ENCODE measurements at regions not wholly inside any gene's neighbourhood (a gene's known extent, or its start where the extent isn't known, plus 50 kb on each side); places are given as distances from the start of the nearest gene placed in this dataset.

DNA sequence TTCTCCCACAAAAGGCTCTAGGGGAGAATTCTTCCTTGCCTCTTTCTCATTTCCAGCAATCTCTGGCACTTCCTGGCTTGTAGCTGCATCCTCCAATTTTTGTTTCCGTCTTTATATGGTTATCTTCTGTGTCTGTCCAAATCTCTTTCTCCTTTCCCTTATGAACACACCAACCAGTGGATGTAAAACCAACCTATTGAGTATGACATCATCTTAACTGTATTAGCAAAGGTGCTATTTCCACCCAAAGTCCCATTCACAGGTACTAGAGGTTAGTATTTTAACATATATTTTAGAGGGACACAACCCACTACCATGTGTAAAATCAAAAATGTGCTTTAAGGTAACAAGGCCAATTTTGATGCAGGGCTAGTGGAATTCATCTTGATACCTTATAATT, 129.0 kb downstream of the RAP2A start:
- DNase-seq (ENCODE audit: low spot score) = no peak

DNA sequence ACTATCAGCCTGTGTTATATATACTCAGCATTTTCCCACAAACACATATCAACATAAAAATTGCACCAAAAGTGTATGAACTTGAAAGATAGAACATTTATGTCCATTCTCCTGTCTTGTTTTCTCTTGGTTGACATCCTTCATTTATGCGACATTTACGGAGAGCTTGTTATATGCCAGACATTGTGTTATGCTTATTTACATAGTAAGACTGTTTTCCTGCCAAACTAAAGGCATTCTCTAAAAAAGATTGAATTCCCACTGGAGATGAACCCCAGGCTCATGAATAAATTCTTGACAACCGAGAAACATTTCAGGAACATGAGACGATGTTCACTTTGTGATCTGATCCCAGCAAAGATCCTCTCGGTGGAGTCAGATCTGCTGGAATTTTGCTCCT, 131.0 kb downstream of the RAP2A start:
- no peak for DNase-seq (ENCODE audit: low spot score)

GRCh38 chr13:97565906-97566305, 131.9 kb downstream of the RAP2A start:
- no peak for DNase-seq (ENCODE audit: low spot score)

GRCh38 chr13:97566907-97567306, 132.9 kb downstream of the RAP2A start:
- no peak for DNase-seq (ENCODE audit: low spot score)

- DNase-seq (ENCODE audit: low spot score) = peak; percentile 91
Measured at GRCh38 chr13:97567510-97568243, 133.7 kb downstream of the RAP2A start.

DNA sequence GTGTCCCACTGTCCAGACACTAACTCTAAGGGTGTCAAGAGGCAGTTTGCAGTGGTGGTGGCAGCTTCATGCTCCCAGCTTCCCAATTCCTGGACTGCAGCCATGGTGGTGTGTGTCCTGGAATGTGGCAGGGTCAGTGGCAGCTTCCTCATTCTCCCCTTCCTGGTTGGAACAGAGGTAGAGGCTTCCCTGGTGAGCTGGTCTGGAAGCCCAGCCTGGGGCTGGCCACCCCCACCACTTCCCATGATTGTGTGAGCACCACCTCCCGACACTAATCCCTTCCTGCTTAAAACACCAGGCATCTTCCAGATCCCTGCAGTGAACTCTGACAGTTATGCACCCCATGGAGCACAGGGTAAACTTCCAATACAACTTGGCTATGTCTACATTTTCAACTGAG, 134.9 kb downstream of the RAP2A start:
- peak; percentile 71 for DNase-seq (ENCODE audit: low spot score)

GRCh38 chr13:97569841-97570240, 135.9 kb downstream of the RAP2A start:
- no peak for DNase-seq (ENCODE audit: low spot score)

- no peak for DNase-seq (ENCODE audit: low spot score)
Measured at GRCh38 chr13:97570442-97570841, 136.5 kb downstream of the RAP2A start.

DNA sequence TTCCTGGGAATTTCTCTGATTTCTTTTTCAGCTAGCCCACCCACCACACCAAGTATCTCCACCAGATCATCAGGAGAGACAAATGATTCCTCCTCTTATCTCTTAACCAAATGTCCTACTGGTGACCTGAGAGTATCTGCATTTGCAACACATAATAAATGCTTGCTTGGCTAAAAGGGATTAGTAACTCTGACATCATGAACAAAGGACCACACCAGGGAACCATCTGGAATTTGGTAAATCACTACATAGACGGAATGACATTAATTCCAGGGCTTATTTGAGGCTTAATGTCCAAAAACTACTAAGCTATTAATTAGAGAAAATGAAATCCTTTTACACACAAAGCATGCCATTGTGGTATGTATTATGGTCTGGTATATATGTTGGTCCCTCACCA, 139.0 kb downstream of the RAP2A start:
- no peak for DNase-seq (ENCODE audit: low spot score)

DNA sequence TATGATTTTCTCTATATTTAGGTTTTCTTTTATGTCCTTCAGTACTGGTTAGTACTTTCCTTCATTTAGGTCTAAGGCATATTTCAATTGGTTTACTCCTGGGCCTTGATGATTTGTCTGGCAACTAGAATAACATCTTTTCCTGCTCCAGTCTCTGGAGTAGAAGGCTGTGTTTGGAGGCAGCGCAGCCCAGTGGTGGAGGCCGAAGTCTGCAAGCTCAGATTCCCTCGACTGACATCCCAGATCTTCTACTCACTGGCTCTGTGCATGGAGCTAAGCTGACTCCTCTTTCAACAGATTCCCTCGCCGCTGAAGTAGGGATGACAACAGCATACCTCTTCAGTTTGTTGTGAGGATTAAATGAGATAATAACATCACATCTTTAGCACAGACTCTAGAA, 141.0 kb downstream of the RAP2A start:
- DNase-seq (ENCODE audit: low spot score) = peak; percentile 31

GRCh38 chr13:97577026-97577425, 143.1 kb downstream of the RAP2A start:
- no peak for DNase-seq (ENCODE audit: low spot score)

GRCh38 chr13:97582170-97582569, 148.2 kb downstream of the RAP2A start:
- DNase-seq (ENCODE audit: low spot score) = no peak

DNA sequence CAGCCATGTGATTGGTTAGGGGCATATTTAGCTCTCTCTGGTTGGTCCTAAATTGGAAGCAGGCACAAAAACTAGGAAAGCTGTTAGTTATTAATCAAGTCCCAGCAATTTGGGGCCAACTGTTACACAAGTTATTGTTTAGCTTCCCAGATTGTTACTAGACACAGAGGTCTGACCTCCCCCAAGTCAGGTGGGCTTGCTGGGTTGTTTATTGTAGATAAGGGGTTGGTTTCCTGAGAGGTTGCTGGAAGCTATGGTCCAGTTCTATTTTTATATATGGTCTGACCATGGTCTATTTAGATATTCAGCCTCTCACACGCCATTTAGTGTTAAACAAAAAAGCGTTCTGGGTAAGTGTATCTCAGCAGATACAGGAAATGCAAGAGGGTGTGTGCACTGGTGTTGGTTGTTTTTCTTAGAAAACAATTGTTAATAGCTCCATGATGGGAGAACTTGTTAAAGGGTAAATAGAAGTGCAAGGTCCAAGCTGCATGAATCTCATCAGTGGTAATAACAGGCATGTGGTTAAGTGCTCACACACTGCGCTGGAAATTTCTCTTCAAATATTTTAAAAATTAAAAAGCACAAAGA, 150.0 kb downstream of the RAP2A start:
- no peak for DNase-seq (ENCODE audit: low spot score)

- no peak for DNase-seq (ENCODE audit: low spot score)
Measured at GRCh38 chr13:97586941-97587340, 153.0 kb downstream of the RAP2A start.

DNA sequence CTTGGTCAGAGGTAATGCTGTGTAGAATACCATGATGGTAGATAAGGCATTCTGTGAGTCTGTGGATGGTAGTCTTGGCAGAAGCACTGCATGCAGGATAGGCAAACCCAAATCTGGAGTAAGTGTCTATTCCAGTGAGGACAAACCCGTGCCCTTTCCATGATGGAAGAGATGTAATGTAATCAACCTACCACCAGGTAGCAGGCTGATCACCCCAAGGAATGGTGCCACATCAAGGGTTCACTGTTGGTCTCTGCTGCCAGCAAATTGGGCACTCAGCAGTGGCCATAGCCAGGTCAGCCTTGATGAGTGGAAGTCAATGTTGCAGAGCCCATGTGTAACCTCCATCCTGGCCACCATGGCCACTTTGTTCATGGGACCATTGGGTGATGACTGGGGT, 155.0 kb downstream of the RAP2A start:
- no peak for DNase-seq (ENCODE audit: low spot score)

GRCh38 chr13:97600458-97601075, 166.6 kb downstream of the RAP2A start:
- DNase-seq (ENCODE audit: low spot score) = peak; percentile 29

GRCh38 chr13:97615266-97615665, 181.3 kb downstream of the RAP2A start:
- no peak for DNase-seq (ENCODE audit: low spot score)

- DNase-seq (ENCODE audit: low spot score) = no peak
Measured at GRCh38 chr13:97616385-97616784, 182.4 kb downstream of the RAP2A start.

- DNase-seq (ENCODE audit: low spot score) = no peak
Measured at GRCh38 chr13:97621025-97621424, 187.1 kb downstream of the RAP2A start.

DNA sequence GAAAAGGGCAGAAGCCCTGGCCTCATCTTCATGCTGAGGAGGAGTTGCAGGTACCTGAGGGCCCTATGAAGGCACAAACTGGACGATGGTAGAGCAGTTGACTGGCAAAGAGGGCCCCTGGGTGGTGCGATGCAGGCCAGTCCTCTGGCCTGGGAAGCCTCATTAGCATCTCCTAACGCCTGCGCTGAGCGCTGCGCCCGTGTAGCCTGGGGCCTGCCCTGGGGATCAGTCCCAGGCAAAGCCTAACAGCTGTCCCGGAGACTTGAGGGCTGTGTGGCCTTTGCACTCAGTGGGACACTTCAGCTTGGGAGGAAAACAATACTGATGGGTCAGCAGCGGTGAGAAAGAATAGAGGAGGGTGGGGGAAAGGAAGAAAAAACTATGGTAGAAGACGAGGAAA, 187.7 kb downstream of the RAP2A start:
- no peak for DNase-seq (ENCODE audit: low spot score)

GRCh38 chr13:97627566-97627965, 193.6 kb downstream of the RAP2A start:
- peak; percentile 52 for DNase-seq (ENCODE audit: low spot score)

DNA sequence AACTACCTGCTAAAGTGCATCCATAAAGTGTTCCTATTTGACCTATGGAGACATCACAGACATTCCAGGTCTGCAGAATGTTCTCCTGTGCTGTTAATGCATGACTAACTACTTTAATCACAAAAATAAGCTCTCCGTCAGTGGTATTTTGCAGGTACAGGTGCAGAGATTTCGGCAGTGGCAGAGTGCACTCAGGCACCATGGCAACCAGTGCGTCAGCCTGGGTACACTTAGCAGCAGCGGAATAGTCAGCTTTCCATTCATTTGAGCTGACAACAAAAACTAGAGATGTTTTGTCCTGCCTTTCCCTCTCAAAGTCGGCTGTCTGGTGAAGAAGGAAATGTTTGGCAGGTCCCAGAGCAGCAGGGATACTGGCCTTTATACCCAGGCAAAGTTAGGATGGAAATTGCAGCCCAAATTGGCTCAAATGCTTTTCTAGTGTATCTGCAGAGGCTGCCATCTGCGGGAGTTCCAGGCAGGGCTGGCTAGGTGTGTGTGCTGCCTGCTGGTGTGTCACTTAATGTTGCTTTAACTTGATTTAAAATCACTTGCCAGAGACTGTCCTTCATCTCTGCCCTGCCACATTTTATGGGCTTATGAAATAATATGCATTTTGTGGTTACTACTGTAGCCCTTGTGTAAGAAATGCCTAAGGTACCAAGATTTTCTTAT, 195.8 kb downstream of the RAP2A start:
- DNase-seq (ENCODE audit: low spot score) = no peak

- DNase-seq (ENCODE audit: low spot score) = no peak
Measured at GRCh38 chr13:97630725-97631124, 196.8 kb downstream of the RAP2A start.

All from kidney tubule cell (primary cell).